ENCODE measurements at regions not wholly inside any gene's neighbourhood (a gene's known extent, or its start where the extent isn't known, plus 50 kb on each side); places are given as distances from the start of the nearest gene placed in this dataset.

- DNase-seq = no peak
Measured at GRCh38 chr2:199707593-199708185, 143.3 kb downstream of the FTCDNL1 start.

DNA sequence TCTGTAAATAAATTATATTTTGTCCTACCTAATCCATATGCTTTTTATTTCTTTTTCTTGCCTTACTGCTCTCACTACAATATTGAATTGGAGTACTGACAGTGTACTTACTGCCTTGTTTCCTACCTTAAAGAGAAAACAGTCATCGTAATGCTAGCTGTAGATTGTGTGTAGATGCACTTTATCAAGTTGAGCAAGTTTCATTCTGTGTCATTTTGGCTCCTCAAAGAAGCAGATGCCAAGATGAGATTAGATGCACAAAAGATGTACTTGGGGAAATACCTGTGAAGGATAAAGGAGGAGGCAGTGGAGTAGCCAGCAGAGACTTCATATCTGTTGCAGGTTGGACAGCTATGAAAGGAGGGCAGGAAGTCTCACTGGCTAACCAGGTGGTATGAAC is 145.5 kb downstream of the FTCDNL1 start:
- DNase-seq = no peak

GRCh38 chr2:199704358-199705238 is 146.4 kb downstream of the FTCDNL1 start:
- no peak for DNase-seq

DNA sequence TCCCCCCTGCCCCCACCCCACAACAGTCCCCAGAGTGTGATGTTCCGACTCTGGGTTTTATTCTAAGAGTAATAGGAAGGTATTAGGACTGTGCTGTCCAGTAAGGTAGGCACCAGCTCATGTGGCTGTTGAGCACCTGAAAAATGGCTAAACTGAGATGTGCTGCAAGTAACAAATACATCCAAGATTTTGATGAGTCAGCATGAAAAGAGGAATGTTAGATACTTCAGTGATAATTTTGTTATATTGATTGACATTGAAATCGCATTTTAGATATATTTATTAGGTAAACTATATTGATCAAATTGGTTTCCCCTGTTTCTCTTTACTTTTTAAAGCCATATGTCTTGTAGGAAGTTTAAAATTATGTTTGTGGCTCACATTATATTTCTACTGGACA is 147.8 kb downstream of the FTCDNL1 start:
- no peak for DNase-seq

- DNase-seq = no peak
Measured at GRCh38 chr2:199697469-199697868, 153.5 kb downstream of the FTCDNL1 start.

DNA sequence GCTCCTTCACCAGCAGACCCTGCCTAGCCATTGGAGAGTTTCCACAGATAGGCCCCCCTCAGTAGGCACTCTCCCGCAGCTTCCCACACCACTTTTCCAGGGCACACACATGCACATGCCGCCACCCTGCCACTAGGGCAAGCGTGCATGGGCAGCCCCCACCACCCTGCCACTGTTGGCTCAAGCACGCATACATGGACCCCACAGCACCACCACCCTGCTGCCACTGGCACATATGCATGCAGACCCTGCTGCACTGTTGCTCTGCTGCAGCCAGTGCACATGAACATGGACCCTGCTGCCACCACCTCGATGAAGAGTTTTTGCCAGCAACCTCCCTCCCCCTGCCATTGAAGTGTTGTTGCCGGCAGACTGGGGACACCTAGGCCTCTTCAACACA is 154.9 kb downstream of the FTCDNL1 start:
- DNase-seq = no peak

DNA sequence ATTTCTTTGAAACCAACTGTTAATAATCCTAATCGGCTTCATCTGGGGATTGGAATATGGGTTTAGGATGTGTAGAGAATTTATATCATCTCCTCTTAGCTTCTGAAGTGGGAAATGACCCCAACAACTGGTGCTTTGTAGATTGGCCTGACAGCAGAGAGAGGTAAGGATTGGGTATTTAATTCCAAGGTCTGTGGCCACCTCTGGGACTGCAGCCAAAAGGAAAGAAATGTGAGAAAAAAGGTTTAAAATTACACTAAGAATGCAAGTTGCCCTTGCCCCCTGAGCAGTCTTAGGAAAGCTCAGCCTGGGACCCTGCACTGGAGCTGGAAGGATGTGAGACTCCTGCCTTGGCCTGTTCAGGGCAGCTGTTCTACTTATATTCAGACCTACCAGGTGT is 157.1 kb downstream of the FTCDNL1 start:
- DNase-seq = no peak

GRCh38 chr2:199692489-199692888 is 158.5 kb downstream of the FTCDNL1 start:
- DNase-seq = peak; percentile 66

GRCh38 chr2:199690225-199690624 is 160.8 kb downstream of the FTCDNL1 start:
- no peak for DNase-seq

DNA sequence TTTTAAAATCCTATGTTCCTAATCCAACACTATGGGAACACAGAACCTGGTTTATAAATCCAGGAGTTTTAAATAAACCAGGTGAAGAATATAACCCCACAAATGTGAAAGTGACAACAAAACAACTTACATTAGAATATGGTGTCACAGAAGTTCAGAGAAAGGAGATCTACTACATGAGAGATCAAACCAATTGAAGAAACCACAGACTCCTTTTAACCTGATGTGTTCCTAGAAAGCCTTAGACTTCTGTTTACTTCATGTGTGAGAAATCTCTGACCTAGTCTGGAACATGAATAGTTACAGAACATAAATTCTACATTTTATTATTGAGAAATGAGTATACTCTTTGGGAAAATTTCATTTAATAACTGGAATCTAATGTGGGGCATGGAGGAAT is 165.3 kb downstream of the FTCDNL1 start:
- DNase-seq = no peak

DNA sequence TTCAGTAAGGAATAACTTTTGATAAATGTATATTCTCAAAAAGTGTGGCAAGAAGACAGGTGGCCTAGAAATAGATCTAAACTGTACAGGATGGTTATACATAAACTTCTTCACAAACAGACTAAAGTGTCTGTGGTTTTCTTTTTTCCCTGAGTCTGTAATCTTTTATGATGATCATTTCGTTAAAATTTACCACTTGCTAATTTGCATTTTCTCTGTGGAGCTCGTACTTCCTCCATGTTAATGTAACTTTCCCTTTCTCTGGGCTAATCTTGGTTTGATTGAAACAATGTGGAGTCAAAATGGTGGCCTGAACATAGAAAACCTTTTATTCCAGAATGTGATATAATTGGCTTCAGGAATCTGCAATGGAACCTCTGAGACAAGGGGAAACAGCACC is 166.2 kb downstream of the FTCDNL1 start:
- DNase-seq = no peak

GRCh38 chr2:199684168-199684567 is 166.8 kb downstream of the FTCDNL1 start:
- no peak for DNase-seq

- no peak for DNase-seq
Measured at GRCh38 chr2:199682001-199682400, 169.0 kb downstream of the FTCDNL1 start.

DNA sequence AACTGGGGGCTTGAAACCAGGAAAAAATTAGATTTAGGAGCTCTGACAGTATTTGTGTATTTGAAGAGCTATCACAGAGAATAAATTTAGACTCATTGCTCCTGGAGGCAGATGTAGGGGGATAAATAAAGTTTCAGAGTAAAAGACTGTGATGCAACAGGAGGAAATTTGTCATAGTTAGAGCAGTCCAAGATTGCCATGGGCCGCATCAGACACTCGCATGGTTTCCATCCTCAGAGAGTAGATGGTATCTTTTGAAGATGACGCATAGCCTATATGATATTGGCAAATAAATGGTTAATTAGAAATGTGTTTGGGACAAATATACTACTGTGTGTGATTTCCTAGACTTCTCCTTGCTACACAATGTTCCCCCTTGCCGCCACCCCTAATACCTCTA is 170.5 kb downstream of the FTCDNL1 start:
- no peak for DNase-seq

DNA sequence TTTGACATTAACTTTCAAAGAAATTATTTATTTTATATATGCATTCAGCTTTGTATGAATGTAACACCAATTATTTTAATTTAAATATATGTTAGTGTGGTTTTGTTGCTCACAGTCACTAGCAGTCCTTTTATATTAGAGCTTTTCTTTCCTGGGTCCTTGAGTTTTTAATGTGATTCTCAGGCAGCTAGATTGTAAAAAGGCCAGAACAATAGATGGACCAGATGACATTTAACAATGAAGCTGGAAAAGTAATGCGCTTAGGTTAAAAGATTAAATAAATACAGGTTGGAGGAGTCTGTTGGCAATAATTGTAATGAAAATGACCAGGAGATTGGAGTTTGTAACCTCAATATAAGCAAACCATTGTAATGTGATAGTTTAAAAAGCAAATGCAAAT is 171.1 kb downstream of the FTCDNL1 start:
- no peak for DNase-seq

GRCh38 chr2:199677881-199678280 is 173.1 kb downstream of the FTCDNL1 start:
- DNase-seq = no peak

DNA sequence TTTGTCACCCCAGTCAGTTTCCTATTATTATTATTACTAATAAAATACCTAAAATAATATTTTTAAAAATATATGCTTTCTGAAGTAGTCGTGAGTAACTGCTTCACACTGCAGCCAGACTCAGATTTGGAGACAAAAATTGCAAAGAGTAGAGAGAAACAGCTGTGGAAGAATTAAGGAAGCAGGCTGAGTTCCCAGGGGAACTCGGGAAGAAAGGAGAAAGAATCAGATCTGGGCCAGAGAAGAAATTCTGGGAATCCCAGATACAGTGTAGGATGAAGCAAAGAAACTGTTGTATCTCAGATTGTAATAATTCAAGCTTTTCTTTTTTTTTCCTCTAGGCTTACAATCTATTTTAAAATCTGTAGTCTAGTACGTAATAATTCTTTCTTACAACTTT is 182.3 kb downstream of the FTCDNL1 start:
- DNase-seq = no peak

GRCh38 chr2:199663157-199663556 is 187.8 kb downstream of the FTCDNL1 start:
- DNase-seq = no peak

- DNase-seq = no peak
Measured at GRCh38 chr2:199662255-199662654, 188.7 kb downstream of the FTCDNL1 start.

DNA sequence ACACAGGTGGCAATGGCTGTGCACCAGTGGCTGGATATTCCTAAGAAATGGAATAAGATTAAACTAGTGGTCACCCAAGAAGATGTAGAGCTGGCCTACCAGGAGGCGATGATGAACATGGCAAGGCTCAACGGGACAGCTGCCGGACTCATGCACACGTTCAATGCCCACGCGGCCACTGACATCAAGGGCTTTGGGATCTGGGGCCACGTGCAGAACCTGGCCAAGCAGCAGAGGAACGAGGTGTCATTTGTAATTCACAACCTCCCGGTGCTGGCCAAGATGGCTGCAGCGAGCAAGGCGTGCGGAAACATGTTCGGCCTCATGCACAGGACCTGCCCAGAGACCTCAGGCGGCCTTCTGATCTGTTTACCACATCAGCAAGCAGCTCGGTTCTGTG is 190.8 kb downstream of the FTCDNL1 start:
- DNase-seq = no peak

DNA sequence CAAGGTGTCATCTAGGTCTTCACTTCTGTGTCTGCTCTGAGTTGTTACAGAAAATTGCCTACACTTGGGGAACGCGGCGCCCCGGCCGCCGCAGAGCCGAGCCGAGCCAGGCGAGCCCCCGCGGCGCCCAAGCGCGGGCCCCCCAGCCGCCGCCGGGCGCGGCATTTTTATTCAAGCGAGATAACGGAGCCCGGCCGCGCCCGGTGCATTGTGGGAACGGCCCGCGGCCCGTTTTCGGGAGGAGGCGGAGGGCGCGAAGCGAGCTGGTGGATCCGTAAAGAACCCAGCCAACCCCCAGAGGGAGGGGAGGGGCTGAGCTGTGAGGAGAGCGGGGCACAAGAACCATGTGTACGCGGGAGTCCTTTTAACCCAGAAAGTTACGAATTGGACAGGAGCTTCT is 191.8 kb downstream of the FTCDNL1 start:
- DNase-seq = no peak

DNA sequence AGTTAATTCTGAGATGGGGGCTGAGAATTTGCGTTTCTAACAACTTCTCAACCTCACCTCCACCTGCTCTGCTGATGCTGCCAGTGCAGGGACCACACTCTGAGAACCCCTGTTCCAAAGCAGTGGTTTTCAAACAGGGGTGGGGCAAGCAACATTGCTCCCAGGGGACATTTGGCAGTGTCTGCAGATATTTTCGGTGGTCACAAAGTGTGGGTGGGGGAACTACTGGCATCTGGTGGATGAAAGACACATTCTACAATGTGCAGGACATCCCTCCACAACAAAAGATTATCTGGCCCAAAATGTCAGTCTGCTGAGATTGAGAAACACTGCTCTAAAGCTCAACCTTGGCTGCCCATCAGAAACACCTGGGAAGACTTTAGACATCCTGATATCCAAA is 188.7 kb upstream of the SATB2 start:
- no peak for DNase-seq

- DNase-seq = no peak
Measured at GRCh38 chr2:199631129-199631528, 173.4 kb upstream of the SATB2 start.

- DNase-seq = no peak
Measured at GRCh38 chr2:199629301-199629700, 171.6 kb upstream of the SATB2 start.

GRCh38 chr2:199627417-199627816 is 169.7 kb upstream of the SATB2 start:
- no peak for DNase-seq

Measured in NCI-H1048 (cell line).